LHCN-M2 (cell line): ENCODE measurements at regions not wholly inside any gene's neighbourhood (a gene's known extent, or its start where the extent isn't known, plus 50 kb on each side); places are given as distances from the start of the nearest gene placed in this dataset.

Experiments used
- DNase-seq: peaks from one replicate; pipeline ENCODE4 v3.0.0-alpha.2; 2012; ENCODE audit warnings: low read depth

GRCh38 chr7:118076564-118076963, 107.4 kb upstream of the LSM8 start:
- DNase-seq: no peak

DNA sequence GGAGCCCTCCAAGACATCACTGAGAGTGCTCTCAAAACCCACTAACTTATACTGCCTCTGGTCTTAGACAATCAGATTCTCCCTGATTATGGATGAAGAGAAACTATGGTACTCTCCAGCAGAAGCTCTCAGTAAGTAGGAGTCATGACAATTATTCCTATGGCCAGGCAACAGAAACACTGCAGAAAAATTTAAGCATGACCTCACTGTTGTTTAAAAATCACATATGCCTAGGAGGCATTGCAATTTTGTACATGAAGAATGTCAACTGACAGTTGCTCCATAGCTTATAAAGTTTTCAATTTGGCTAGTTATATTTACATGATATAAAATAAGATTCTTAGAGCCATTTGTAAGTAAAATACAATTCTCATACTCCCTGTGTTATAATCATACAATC, 105.9 kb upstream of the LSM8 start:
- no peak for DNase-seq

DNA sequence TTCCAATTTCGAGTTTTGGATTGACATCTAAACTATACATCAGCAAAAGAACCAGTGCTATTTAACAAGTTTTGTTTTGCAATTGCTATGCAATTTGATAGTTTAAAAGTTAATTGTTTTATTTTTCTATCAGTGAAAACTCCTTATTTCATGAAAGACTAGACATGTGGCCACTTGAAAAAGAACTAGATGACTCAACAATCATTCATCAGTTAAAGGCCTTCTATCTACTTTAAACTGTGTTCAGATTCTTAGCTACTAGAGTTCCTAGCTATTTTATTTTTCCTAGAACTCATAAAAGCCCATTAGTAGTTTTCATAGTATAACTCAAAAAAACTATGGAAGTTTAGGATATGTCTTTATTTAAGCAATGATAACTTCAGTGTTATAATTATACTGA, 104.6 kb upstream of the LSM8 start:
- DNase-seq: peak; percentile 17

- DNase-seq: peak; percentile 57
These were observed 103.0 kb upstream of the LSM8 start for GRCh38 chr7:118080947-118081346.

- DNase-seq: no peak
These were observed 101.5 kb upstream of the LSM8 start for GRCh38 chr7:118082506-118082905.

DNA sequence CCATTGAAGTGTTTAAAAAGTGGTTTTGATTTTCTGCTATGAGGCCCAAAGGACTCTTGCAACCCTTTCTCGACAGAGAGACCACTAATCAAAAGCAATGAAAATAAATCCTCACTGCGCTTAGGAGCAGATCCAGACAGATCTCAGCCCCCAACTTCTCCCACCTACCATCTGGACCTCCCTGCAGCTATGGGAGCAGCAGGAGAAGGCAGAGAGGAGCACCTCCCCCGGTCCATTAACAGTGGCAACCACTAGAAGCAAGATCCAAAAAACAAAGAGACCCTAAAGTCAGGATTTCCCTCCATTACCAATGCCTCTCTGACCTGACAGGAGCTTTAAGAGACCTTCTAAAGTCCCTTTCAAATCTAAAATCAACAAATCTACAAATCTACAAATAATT, 99.0 kb upstream of the LSM8 start:
- no peak for DNase-seq

GRCh38 chr7:118087126-118087525, 96.8 kb upstream of the LSM8 start:
- no peak for DNase-seq

- no peak for DNase-seq
These were observed 89.9 kb upstream of the LSM8 start for GRCh38 chr7:118094044-118094443.

DNA sequence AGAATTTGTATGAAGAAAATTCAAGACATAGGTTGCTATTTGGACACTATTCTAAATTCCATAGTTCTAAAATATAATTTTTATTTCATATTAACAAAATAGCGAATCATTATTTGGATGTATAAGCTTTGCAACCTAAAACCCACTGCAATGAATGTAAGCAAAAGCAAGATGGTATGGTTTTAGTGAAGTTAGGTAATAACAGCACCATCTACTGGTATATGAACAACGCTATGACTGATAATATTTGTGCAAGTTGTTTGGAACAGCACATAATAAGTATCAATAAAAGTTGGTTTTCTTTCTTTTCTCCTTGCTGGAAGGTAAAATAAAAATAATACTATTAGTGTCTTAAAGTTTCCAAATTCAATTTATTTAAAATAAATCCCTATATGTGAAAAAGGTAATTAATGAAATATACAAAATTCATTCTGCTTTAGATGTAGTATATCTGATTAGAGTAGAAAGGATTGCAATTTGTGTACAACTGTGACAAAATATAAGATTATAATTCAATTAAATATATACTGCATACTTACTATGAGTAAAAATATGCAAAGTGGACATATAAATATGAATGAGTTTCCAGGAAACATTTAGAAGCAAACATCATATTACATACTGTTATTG, 79.0 kb upstream of the LSM8 start:
- DNase-seq: peak; percentile 17

DNA sequence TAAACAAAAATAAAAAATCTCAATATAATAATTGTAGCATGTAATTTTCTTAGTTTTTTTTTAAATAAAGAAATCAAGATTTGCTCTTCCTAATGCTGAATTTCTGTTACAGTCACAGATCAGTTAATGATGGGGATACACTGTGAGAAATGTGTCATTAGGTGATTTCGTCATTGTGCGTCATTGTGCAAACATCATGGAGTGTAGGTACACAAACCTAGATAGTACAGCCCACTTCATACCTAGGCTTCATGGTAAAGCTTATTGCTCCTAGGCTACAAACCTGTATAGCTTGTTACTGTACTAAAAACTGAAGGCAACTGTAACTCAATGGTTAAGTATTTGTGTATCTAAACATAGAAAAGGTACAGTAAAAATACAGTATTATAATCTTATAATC, 74.4 kb upstream of the LSM8 start:
- DNase-seq: no peak

DNA sequence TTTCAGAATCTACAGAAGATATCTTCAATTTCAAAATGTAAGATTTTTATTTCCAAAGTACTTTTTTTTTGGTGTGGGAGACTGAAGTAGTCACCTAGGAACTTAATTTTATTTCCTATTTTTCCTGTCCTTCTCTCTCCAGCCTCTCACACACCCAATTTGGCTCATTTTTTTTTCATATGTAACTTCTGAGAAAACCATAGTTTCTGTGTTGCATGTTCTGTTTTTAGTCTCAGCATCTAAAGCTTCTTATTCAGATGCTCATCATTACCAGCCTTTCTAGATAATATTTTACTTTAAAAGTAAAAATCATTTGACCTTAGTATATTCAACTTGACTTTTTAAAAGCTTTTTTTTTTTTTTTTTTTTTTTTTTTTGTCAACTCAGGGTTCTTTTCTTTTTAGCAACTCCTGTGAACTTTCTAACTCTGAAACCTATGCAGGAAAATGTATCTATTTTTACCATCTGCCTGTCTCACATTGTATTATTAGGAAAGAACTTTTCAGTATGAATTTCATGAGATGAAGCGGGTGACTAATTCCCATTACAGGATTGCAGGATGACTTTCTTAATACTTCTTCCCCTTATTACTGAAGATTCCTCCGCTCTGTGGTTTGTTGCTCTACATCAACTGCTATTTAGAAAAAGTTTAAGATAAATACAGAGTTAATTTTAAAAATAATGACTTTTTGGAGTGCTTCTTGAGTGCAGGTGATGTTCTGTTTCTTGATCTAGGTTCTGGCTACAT, 73.6 kb upstream of the LSM8 start:
- no peak for DNase-seq

DNA sequence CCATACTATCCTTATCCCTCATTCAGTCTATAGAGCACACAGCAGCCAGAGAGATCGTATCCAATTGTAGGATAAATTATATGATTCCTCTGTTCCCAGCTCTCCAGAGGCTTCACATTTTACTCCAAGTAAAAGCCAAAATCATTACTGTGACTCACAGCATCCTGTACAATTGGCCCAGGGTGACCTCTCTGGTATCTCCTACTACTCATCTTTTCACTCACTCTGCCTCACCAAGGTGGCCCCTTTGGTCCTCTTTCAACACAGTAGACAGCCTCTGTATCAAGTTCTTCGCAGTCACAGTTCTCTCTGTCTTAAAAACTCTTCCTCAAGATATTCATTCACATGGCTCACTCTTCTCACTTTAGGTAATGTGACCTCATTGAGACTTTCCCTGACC, 72.6 kb upstream of the LSM8 start:
- DNase-seq: no peak

DNA sequence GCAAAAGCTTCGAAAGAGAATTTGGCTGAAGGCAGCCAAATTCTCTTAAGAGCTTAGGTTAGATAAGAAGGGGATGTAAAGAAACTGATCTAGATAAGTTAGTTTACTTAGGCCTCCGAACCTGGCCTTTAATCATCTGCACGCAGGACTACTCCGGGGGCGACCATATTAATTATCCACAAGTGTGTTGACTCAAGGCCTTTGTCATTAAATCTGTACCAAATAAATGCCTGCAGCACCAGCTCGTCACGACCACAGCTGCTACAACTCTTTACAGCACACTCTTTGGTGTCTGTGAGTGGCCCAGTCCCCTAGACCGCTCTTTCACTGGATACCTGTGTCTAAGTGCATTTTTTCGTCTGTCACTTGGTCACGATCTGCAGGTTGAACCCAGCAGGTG, 69.8 kb upstream of the LSM8 start:
- no peak for DNase-seq

GRCh38 chr7:118129041-118129795, 54.7 kb upstream of the LSM8 start:
- DNase-seq: no peak

- DNase-seq: no peak
These were observed 51.2 kb upstream of the LSM8 start for GRCh38 chr7:118132764-118133163.
